AG09309 (cell line): ENCODE measurements at regions not wholly inside any gene's neighbourhood (a gene's known extent, or its start where the extent isn't known, plus 50 kb on each side); places are given as distances from the start of the nearest gene placed in this dataset.

Source experiments
- DNase-seq: peaks from one replicate; pipeline ENCODE4 v3.0.0-alpha.2; 2010; ENCODE audit warnings: low read depth
- H3K4me3 ChIP-seq: 2 replicates; pipeline ENCODE4 v1.5.1; 2011; ENCODE audit warnings: mild to moderate bottlenecking, low read depth, low read length, moderate library complexity; ENCODE audit not compliant: control insufficient read depth
- TF ChIP-seq, protein P1 (sequence below): IDR thresholded peaks from 2 replicates; pipeline ENCODE4 v1.5.1; 2011; ENCODE audit warnings: mild to moderate bottlenecking, low read depth, low read length, inconsistent platforms; ENCODE audit not compliant: insufficient read depth, control insufficient read depth; ENCODE audit errors: missing control alignments

DNA sequence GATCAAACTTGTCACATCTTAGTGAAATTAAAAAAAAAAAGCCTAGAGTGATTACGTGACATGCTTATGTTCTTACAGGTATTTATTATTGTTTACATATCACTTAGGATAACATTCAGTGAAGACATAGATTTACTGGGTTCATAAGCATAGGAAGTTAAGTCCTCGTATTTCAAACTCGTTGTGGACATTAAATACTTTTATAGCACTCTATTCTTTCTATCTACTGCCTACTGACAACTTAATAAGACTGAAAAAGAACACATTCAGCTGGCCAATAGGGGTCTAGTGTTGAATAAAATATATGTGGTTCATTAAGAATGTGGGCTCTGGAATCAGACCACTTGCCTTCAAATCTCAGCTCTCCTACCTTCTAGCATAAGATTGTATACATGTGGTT lies 1927.4 kb downstream of the PCDH9 start:
- TF ChIP-seq, protein P1, sequence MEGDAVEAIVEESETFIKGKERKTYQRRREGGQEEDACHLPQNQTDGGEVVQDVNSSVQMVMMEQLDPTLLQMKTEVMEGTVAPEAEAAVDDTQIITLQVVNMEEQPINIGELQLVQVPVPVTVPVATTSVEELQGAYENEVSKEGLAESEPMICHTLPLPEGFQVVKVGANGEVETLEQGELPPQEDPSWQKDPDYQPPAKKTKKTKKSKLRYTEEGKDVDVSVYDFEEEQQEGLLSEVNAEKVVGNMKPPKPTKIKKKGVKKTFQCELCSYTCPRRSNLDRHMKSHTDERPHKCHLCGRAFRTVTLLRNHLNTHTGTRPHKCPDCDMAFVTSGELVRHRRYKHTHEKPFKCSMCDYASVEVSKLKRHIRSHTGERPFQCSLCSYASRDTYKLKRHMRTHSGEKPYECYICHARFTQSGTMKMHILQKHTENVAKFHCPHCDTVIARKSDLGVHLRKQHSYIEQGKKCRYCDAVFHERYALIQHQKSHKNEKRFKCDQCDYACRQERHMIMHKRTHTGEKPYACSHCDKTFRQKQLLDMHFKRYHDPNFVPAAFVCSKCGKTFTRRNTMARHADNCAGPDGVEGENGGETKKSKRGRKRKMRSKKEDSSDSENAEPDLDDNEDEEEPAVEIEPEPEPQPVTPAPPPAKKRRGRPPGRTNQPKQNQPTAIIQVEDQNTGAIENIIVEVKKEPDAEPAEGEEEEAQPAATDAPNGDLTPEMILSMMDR, result no peak
- no peak for DNase-seq
- H3K4me3 ChIP-seq, result no peak overlapping the region

DNA sequence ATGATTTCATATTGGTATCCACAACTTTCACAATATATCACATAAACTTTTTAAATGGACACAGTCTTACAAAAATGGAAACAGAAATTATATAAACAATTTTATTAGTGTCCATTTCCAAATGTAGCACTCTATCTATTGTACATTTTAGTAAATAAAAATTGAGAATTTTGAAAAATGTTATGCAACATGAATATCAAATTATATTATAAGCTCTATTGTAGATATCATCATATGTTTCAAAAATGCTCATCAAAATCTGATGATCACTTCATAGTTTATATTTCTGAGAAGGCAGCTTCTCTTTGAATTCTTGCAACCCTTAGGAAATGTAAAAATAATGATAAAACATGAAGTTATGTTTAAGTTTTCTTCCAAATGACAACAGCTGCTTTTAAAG lies 1928.6 kb downstream of the PCDH9 start:
- no peak overlapping the region for H3K4me3 ChIP-seq
- TF ChIP-seq, protein P1, result no peak
- no peak for DNase-seq

DNA sequence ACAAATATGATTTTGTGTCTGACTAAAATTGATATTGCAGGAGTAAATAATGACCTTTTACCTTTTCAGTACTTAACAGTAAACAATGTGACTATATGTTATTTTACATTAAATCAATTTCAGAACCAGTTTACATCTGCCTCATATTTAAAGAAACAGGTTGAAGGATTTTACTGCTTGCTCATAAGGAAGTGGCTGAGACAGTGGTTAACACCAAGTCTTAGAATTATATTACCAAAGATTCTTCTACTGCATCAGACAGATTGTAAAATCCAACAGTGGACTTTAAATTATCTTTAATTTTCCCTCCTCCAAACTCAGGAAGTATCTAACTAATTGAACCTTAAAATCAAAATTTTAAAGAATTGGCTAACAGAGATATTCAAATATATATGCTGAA lies 1929.9 kb downstream of the PCDH9 start:
- no peak overlapping the region for H3K4me3 ChIP-seq
- TF ChIP-seq, protein P1, result no peak
- no peak for DNase-seq

GRCh38 chr13:65293530-65294198 lies 1936.5 kb downstream of the PCDH9 start:
- TF ChIP-seq, protein P1, result no peak
- no peak overlapping the region for H3K4me3 ChIP-seq
- no peak for DNase-seq

- TF ChIP-seq, protein P1, result no peak
- no peak overlapping the region for H3K4me3 ChIP-seq
- peak; percentile 16 for DNase-seq
Measured at GRCh38 chr13:65292488-65292901, 1937.6 kb downstream of the PCDH9 start.

- no peak for DNase-seq
- TF ChIP-seq, protein P1, result no peak
- H3K4me3 ChIP-seq, result no peak overlapping the region
Measured at GRCh38 chr13:65287405-65287804, 1942.7 kb downstream of the PCDH9 start.

DNA sequence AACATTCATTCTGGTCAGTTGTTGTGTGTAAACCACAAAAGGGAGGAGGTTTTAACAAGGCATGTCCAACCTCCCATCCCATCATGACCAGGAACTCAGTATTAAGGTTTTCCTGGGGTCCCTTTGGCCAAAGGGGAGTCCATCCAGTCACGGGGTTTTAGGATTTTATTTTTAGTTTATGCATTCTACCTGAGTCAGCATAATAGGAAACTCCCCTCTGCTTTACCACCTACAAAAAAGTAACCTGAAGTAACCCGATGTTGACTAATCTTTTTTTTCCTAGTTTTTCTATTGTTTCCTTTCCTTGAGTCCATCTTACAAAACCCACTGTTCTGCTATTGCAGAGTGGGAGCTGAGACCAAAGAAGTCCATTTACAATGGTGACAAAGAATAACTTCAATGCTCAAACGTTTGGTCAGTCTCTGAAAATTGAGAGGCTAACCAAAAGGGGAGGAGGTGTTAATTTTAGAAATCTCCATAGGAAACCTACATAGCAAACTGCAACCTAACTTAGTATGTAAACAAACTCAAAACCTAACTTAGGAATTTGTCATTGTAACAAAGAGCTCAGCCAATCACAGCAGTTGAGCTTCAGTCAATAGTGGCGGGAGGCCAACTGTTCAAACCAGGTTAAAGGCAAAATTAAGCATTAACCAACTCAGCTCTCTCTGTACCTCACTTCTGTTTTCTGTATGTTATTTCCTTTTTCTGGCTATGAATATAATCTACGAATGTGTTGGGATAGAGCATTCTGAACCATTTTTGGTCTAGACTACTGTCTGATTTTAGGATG lies 1954.1 kb downstream of the PCDH9 start:
- no peak overlapping the region for H3K4me3 ChIP-seq
- DNase-seq, result no peak
- TF ChIP-seq, protein P1, result no peak
